A673 (cell line): ENCODE measurements at regions not wholly inside any gene's neighbourhood (a gene's known extent, or its start where the extent isn't known, plus 50 kb on each side); places are given as distances from the start of the nearest gene placed in this dataset.

Experiments
- BruUV-seq: library from RNA; stranded (reverse); fragments of 400-500 nt; replicated peaks from 2 replicates; lab custom pipeline; 2021; lab: Mats Ljungman, UMichigan
- CTCF ChIA-PET: fragments of 300-600 bp; sonication (Branson Sonifier 250); formaldehyde crosslinking; loops from one replicate; lab custom pipeline; 2022; ENCODE audit warnings: antibody characterized with exemption; lab: Charles Lee
- POLR2A ChIA-PET: fragments of 300-600 bp; sonication (Branson Sonifier 250); formaldehyde crosslinking; loops from one replicate; lab custom pipeline; 2022; ENCODE audit warnings: antibody characterized with exemption; ENCODE audit not compliant: low non-redundant PET; lab: Charles Lee
- DNase-seq: peaks from one replicate; pipeline ENCODE4 v3.0.0-alpha.2; 2015; ENCODE audit warnings: low spot score
- H3K27ac ChIP-seq: fragments of 200-600 bp; sonication (generic); 2 replicates; pipeline ENCODE4 v1.5.1; 2016; ENCODE audit warnings: mixed run types, low read depth, mild to moderate bottlenecking, mixed read lengths, antibody characterized with exemption, low read length; ENCODE audit not compliant: poor library complexity, severe bottlenecking
- H3K27me3 ChIP-seq: fragments of 200-600 bp; sonication (generic); replicated peaks from 2 replicates; pipeline ENCODE4 v1.6.1; 2017; ENCODE audit warnings: mixed run types, low read depth, mild to moderate bottlenecking, mixed read lengths, antibody characterized with exemption, low read length; ENCODE audit not compliant: insufficient read depth, poor library complexity
- H3K36me3 ChIP-seq: fragments of 200-600 bp; sonication (generic); 2 replicates; pipeline ENCODE4 v1.6.1; 2016; ENCODE audit warnings: mixed run types, mild to moderate bottlenecking, mixed read lengths, antibody characterized with exemption, low read length; ENCODE audit not compliant: insufficient read depth, poor library complexity, severe bottlenecking
- H3K4me1 ChIP-seq: fragments of 200-600 bp; sonication (generic); 2 replicates; pipeline ENCODE4 v1.6.1; 2017; ENCODE audit warnings: mixed run types, mild to moderate bottlenecking, mixed read lengths, antibody characterized with exemption, low read length; ENCODE audit not compliant: insufficient read depth, poor library complexity, severe bottlenecking
- H3K4me3 ChIP-seq: fragments of 200-600 bp; sonication (generic); 2 replicates; pipeline ENCODE4 v1.5.1; 2016; ENCODE audit warnings: low read depth, mixed run types, mild to moderate bottlenecking, mixed read lengths, low read length; ENCODE audit not compliant: poor library complexity, severe bottlenecking
- H3K9me3 ChIP-seq: fragments of 200-600 bp; sonication (generic); 2 replicates; pipeline ENCODE4 v1.6.1; 2016; ENCODE audit warnings: mixed run types, low read depth, mild to moderate bottlenecking, mixed read lengths, antibody characterized with exemption, low read length; ENCODE audit not compliant: poor library complexity, severe bottlenecking
- EZH2 ChIP-seq: fragments of 200-600 bp; sonication (generic); IDR thresholded peaks from 2 replicates; pipeline ENCODE4 v1.6.1; 2017; ENCODE audit warnings: borderline replicate concordance, low read depth, mild to moderate bottlenecking, mixed read lengths, antibody characterized with exemption, low read length; ENCODE audit not compliant: poor library complexity, severe bottlenecking
- intact Hi-C: fragments of 100-400 bp; cut with micrococcal nuclease; formaldehyde crosslinking; loops from one replicate; pipeline ENCODE4 v1.10.0; 2022; ENCODE audit not compliant: unreplicated experiment
- TF ChIP-seq, protein P1 (sequence below): fragments of 300-800, 200-600 bp; sonication (generic); conservative IDR thresholded peaks from 2 replicates; pipeline ENCODE4 v1.5.1; 2017; ENCODE audit warnings: low read depth, mild to moderate bottlenecking, antibody characterized with exemption, low read length, moderate library complexity, mixed read lengths

DNA sequence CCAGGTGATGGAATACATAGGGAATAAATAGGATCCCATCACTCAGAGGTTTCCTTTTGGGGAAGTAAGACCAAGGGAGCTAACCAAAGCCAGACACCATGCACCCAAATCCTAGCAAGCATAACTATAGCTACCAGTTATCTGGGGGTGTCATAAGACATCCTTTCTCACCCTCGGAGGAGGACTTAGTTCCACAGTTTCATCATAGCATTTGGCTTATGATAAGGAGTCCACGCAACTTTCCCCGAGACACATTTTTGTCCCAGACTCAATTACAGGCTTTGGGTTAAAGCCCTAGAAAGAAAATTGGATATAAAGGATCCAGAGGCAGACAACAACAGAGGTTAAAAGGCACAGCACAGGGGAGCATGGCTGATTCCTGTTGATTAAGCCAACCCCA lies 442.9 kb downstream of the HTR7 start:
- Histone ChIP-seq H3K4me1 (no peaks in the 10 kb centered on the region), H3K27ac (no peak overlapping the region), H3K4me3 (no peak overlapping the region), H3K36me3 (no peaks in the 10 kb centered on the region), H3K27me3 (no peaks in the 10 kb centered on the region), H3K9me3 (no peaks in the 10 kb centered on the region)
- intact Hi-C loops = no loop called here
- ChIA-PET POLR2A (no interaction called here), CTCF (no interaction called here)
- no peak for TF ChIP-seq EZH2
- TF ChIP-seq, protein P1, sequence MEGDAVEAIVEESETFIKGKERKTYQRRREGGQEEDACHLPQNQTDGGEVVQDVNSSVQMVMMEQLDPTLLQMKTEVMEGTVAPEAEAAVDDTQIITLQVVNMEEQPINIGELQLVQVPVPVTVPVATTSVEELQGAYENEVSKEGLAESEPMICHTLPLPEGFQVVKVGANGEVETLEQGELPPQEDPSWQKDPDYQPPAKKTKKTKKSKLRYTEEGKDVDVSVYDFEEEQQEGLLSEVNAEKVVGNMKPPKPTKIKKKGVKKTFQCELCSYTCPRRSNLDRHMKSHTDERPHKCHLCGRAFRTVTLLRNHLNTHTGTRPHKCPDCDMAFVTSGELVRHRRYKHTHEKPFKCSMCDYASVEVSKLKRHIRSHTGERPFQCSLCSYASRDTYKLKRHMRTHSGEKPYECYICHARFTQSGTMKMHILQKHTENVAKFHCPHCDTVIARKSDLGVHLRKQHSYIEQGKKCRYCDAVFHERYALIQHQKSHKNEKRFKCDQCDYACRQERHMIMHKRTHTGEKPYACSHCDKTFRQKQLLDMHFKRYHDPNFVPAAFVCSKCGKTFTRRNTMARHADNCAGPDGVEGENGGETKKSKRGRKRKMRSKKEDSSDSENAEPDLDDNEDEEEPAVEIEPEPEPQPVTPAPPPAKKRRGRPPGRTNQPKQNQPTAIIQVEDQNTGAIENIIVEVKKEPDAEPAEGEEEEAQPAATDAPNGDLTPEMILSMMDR = no peak
- no TSS peak for BruUV-seq
- DNase-seq = no peak

DNA sequence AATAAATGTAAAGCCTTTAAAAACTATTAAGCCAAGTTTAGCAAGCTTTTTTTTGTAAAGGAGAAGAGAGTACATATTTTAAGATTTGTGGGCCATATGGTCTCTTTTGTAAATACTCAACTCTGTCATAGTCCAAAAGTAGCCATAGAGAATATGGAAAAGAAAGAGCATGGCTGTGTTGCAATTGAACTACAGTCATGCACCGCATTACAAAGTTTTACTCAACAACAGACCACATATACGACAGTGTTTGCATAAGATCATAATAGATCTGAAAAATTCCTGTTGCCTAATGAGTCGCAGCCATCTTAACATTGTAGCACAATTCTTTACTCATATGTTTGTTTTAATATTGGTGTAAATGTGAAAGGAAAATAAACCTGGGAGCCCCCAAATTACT lies 440.8 kb downstream of the HTR7 start:
- intact Hi-C loops = no loop called here
- Histone ChIP-seq H3K4me1 (no peaks in the 10 kb centered on the region), H3K4me3 (no peak overlapping the region), H3K36me3 (no peaks in the 10 kb centered on the region), H3K9me3 (no peaks in the 10 kb centered on the region), H3K27ac (no peak overlapping the region), H3K27me3 (no peaks in the 10 kb centered on the region)
- BruUV-seq = no TSS peak
- ChIA-PET CTCF (no interaction called here), POLR2A (no interaction called here)
- no peak for DNase-seq
- TF ChIP-seq, protein P1 = no peak
- TF ChIP-seq EZH2 = no peak

DNA sequence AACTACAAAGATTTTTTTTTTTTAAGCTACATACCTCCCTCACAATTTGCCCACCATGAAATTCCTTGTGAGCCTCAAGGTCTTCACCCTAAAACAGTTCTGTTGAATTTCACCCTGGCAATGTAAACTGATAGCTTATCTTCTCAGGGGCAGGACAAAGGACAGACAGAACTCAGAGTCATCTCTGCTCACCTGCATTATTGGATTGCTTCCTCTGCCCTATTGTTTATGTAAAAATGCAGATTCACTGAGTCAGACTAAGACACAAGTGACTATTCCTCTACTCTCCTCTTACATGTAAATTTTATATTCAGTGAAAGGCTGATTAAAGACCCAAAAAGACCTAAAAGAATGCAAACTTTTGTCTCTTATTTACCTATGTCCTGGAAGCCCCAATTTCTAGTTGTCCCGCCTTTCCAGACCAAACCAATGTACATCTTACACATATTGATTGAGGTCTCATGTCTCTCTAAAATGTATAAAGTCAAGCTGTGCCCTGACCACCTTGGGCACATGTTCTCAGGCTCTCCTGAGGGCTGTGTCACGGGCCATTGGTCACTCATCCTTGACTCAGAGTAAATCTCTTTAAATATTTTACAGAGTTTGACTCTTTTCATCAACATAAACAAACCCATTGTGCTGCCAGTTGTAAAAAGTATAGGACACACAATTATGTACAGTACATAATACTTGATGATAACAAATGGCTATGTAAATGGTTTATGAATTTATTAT lies 440.2 kb downstream of the HTR7 start:
- H3K36me3 ChIP-seq = no peaks in the 10 kb centered on the region
- POLR2A ChIA-PET = no interaction called here

More for the DNA sequence above, 440.2 kb downstream of the HTR7 start:
- no peak overlapping the region for H3K27ac ChIP-seq
- CTCF ChIA-PET = no interaction called here
- intact Hi-C loops = no loop called here
- H3K9me3 ChIP-seq = no peaks in the 10 kb centered on the region
- H3K4me1 ChIP-seq = no peaks in the 10 kb centered on the region
- no peak for DNase-seq
- no peak overlapping the region for H3K4me3 ChIP-seq
- BruUV-seq = no TSS peak
- TF ChIP-seq, protein P1 = no peak
- TF ChIP-seq EZH2 = no peak
- H3K27me3 ChIP-seq = no peaks in the 10 kb centered on the region
